Osteocyte (in vitro differentiated cells): ENCODE measurements at regions not wholly inside any gene's neighbourhood (a gene's known extent, or its start where the extent isn't known, plus 50 kb on each side); places are given as distances from the start of the nearest gene placed in this dataset.

Experiments
- DNase-seq: peaks from one replicate; pipeline ENCODE4 v3.0.0; 2021; ENCODE audit warnings: mixed read lengths; ENCODE audit not compliant: unreplicated experiment; ENCODE audit errors: extremely low spot score
- H3K27ac Mint-ChIP-seq: one replicate; pipeline ENCODE4 v1.8.0; 2021; ENCODE audit warnings: mild to moderate bottlenecking, mixed read lengths; ENCODE audit not compliant: unreplicated experiment
- H3K27me3 Mint-ChIP-seq: one replicate; pipeline ENCODE4 v1.8.0; 2021; ENCODE audit warnings: mixed read lengths; ENCODE audit not compliant: unreplicated experiment
- H3K36me3 Mint-ChIP-seq: one replicate; pipeline ENCODE4 v1.8.0; 2021; ENCODE audit warnings: mixed read lengths; ENCODE audit not compliant: unreplicated experiment
- H3K4me1 Mint-ChIP-seq: one replicate; pipeline ENCODE4 v1.8.0; 2021; ENCODE audit warnings: mixed read lengths; ENCODE audit not compliant: unreplicated experiment
- H3K4me3 Mint-ChIP-seq: one replicate; pipeline ENCODE4 v1.8.0; 2021; ENCODE audit warnings: mild to moderate bottlenecking, moderate library complexity, mixed read lengths; ENCODE audit not compliant: unreplicated experiment
- H3K9me3 Mint-ChIP-seq: one replicate; pipeline ENCODE4 v1.8.0; 2021; ENCODE audit warnings: mixed read lengths; ENCODE audit not compliant: unreplicated experiment
- CTCF ChIP-seq: fragments of 200-600 bp; sonication (generic); IDR thresholded peaks from 2 replicates; pipeline ENCODE4 v1.5.0; 2021; ENCODE audit warnings: antibody characterized with exemption, mild to moderate bottlenecking, moderate library complexity

GRCh38 chr5:39478863-39479262 is 54.1 kb upstream of the DAB2 start:
- no peak for TF ChIP-seq CTCF
- Mint-ChIP-seq H3K4me1 (peaks cover 41% of the 10 kb centered on the region), H3K4me3 (no peak overlapping the region), H3K27ac (no peak overlapping the region), H3K27me3 (no peaks in the 10 kb centered on the region), H3K9me3 (no peaks in the 10 kb centered on the region), H3K36me3 (no peaks in the 10 kb centered on the region)
- no peak for DNase-seq

GRCh38 chr5:39476843-39477220 is 52.1 kb upstream of the DAB2 start:
- Mint-ChIP-seq H3K9me3 (no peaks in the 10 kb centered on the region), H3K4me3 (no peak overlapping the region), H3K27ac (peak overlapping the region; percentile 94), H3K27me3 (no peaks in the 10 kb centered on the region), H3K36me3 (no peaks in the 10 kb centered on the region), H3K4me1 (peaks cover 60% of the 10 kb centered on the region)
- no peak for DNase-seq
- TF ChIP-seq CTCF = no peak

- DNase-seq = no peak
- Mint-ChIP-seq H3K4me1 (peaks cover 64% of the 10 kb centered on the region), H3K4me3 (no peak overlapping the region), H3K27me3 (no peaks in the 10 kb centered on the region), H3K36me3 (no peaks in the 10 kb centered on the region), H3K9me3 (no peaks in the 10 kb centered on the region), H3K27ac (peak overlapping the region; percentile 94)
- no peak for TF ChIP-seq CTCF
Measured at GRCh38 chr5:39475881-39476842, 51.4 kb upstream of the DAB2 start.

GRCh38 chr5:39475159-39475571 is 50.4 kb upstream of the DAB2 start:
- Mint-ChIP-seq H3K27ac (peak overlapping the region; percentile 94), H3K4me3 (no peak overlapping the region), H3K27me3 (no peaks in the 10 kb centered on the region), H3K4me1 (peaks cover 67% of the 10 kb centered on the region), H3K9me3 (peaks cover 3% of the 10 kb centered on the region), H3K36me3 (no peaks in the 10 kb centered on the region)
- TF ChIP-seq CTCF = no peak
- no peak for DNase-seq
